Mononuclear cell (primary cell): ENCODE measurements at regions not wholly inside any gene's neighbourhood (a gene's known extent, or its start where the extent isn't known, plus 50 kb on each side); places are given as distances from the start of the nearest gene placed in this dataset.
"Not testable (repeated sequence)": the region's sequence is repeated elsewhere in the genome, so short reads cannot be mapped to it uniquely, and the experiment has no call there.

Source experiments
- H3K27me3 ChIP-seq: 2 replicates; pipeline ENCODE4 v1.6.0; 2011; ENCODE audit warnings: low read length, control low read depth; ENCODE audit not compliant: insufficient read depth
- H3K4me1 ChIP-seq: 2 replicates; pipeline ENCODE4 v1.5.1; 2011; ENCODE audit warnings: mild to moderate bottlenecking, low read length, control low read depth; ENCODE audit not compliant: insufficient read depth
- H3K4me3 ChIP-seq: 2 replicates; pipeline ENCODE4 v1.5.1; 2011; ENCODE audit warnings: mild to moderate bottlenecking, low read length, moderate library complexity
- H3K9me3 ChIP-seq: 2 replicates; pipeline ENCODE4 v1.5.1; 2011; ENCODE audit warnings: low read depth, mild to moderate bottlenecking, control low read depth, low read length

- not testable (repeated sequence) for H3K27me3 ChIP-seq, H3K9me3 ChIP-seq, H3K4me3 ChIP-seq, H3K4me1 ChIP-seq
Measured at GRCh38 chr2:111598944-111599343, 285.0 kb downstream of the ANAPC1 start.

- not testable (repeated sequence) for H3K4me1 ChIP-seq, H3K27me3 ChIP-seq, H3K4me3 ChIP-seq, H3K9me3 ChIP-seq
Measured at GRCh38 chr2:111602259-111602658, 281.7 kb downstream of the ANAPC1 start.

- not testable (repeated sequence) for H3K9me3 ChIP-seq, H3K27me3 ChIP-seq, H3K4me1 ChIP-seq, H3K4me3 ChIP-seq
Measured at GRCh38 chr2:111605798-111606197, 278.2 kb downstream of the ANAPC1 start.

- H3K27me3 ChIP-seq, H3K4me3 ChIP-seq, H3K9me3 ChIP-seq, H3K4me1 ChIP-seq: not testable (repeated sequence)
Measured at GRCh38 chr2:111606632-111607031, 277.4 kb downstream of the ANAPC1 start.

- not testable (repeated sequence) for H3K27me3 ChIP-seq, H3K4me1 ChIP-seq, H3K9me3 ChIP-seq, H3K4me3 ChIP-seq
Measured at GRCh38 chr2:111609146-111609844, 274.7 kb downstream of the ANAPC1 start.

- H3K9me3 ChIP-seq, H3K27me3 ChIP-seq, H3K4me3 ChIP-seq, H3K4me1 ChIP-seq: not testable (repeated sequence)
Measured at GRCh38 chr2:111610035-111610434, 274.0 kb downstream of the ANAPC1 start.

- no peaks in the 10 kb centered on the region for H3K9me3 ChIP-seq
- H3K4me3 ChIP-seq, result no peak overlapping the region
- H3K4me1 ChIP-seq, result peaks cover 34% of the 10 kb centered on the region
- H3K27me3 ChIP-seq, result no peaks in the 10 kb centered on the region
Measured at GRCh38 chr2:111616651-111617218, 267.3 kb downstream of the ANAPC1 start.

GRCh38 chr2:111617299-111618225, 266.4 kb downstream of the ANAPC1 start:
- no peak overlapping the region for H3K4me3 ChIP-seq
- peaks cover 41% of the 10 kb centered on the region for H3K4me1 ChIP-seq
- no peaks in the 10 kb centered on the region for H3K27me3 ChIP-seq
- H3K9me3 ChIP-seq, result no peaks in the 10 kb centered on the region

GRCh38 chr2:111618226-111618977, 265.6 kb downstream of the ANAPC1 start:
- Histone ChIP-seq H3K9me3 (no peaks in the 10 kb centered on the region), H3K4me1 (peaks cover 50% of the 10 kb centered on the region), H3K27me3 (no peaks in the 10 kb centered on the region), H3K4me3 (no peak overlapping the region)

- H3K4me1 ChIP-seq, result peaks cover 58% of the 10 kb centered on the region
- no peaks in the 10 kb centered on the region for H3K27me3 ChIP-seq
- H3K4me3 ChIP-seq, result no peak overlapping the region
- H3K9me3 ChIP-seq, result no peaks in the 10 kb centered on the region
Measured at GRCh38 chr2:111618978-111619902, 264.8 kb downstream of the ANAPC1 start.

GRCh38 chr2:111620281-111620680, 263.7 kb downstream of the ANAPC1 start:
- peaks cover 68% of the 10 kb centered on the region for H3K4me1 ChIP-seq
- H3K27me3 ChIP-seq, result no peaks in the 10 kb centered on the region
- no peak overlapping the region for H3K4me3 ChIP-seq
- H3K9me3 ChIP-seq, result no peaks in the 10 kb centered on the region

- no peaks in the 10 kb centered on the region for H3K27me3 ChIP-seq
- no peaks in the 10 kb centered on the region for H3K9me3 ChIP-seq
- H3K4me1 ChIP-seq, result peaks cover 70% of the 10 kb centered on the region
- no peak overlapping the region for H3K4me3 ChIP-seq
Measured at GRCh38 chr2:111622859-111623258, 261.1 kb downstream of the ANAPC1 start.

- Histone ChIP-seq H3K9me3 (peaks cover 3% of the 10 kb centered on the region), H3K4me1 (peaks cover 65% of the 10 kb centered on the region), H3K4me3 (no peak overlapping the region), H3K27me3 (no peaks in the 10 kb centered on the region)
Measured at GRCh38 chr2:111623380-111623779, 260.6 kb downstream of the ANAPC1 start.
